ENCODE measurements at regions not wholly inside any gene's neighbourhood (a gene's known extent, or its start where the extent isn't known, plus 50 kb on each side); places are given as distances from the start of the nearest gene placed in this dataset.

GRCh38 chr3:18556001-18556408 lies 130.9 kb upstream of the SATB1 start:
- TF ChIP-seq POLR2A (IDR thresholded peaks at IDR 0.05) (no peak), CTCF (IDR thresholded peaks at IDR 0.05) (no peak)

Measured in right lobe of liver (tissue), 4 donors.